Colonic mucosa (tissue), 4 donors: ENCODE measurements at regions not wholly inside any gene's neighbourhood (a gene's known extent, or its start where the extent isn't known, plus 50 kb on each side); places are given as distances from the start of the nearest gene placed in this dataset.

ENCODE experiments used
- DNase-seq: peaks from one replicate; pipeline ENCODE4 v3.0.0-alpha.2; 2020
- H3K27ac ChIP-seq: fragments of 200-600 bp; one replicate; pipeline ENCODE4 v1.8.0; 2021
- H3K27me3 ChIP-seq: fragments of 200-600 bp; one replicate; pipeline ENCODE4 v1.8.0; 2021
- H3K36me3 ChIP-seq: fragments of 200-600 bp; one replicate; pipeline ENCODE4 v1.8.0; 2021
- H3K4me1 ChIP-seq: fragments of 200-600 bp; one replicate; pipeline ENCODE4 v1.8.0; 2021; ENCODE audit warnings: mild to moderate bottlenecking
- H3K4me3 ChIP-seq: fragments of 200-600 bp; one replicate; pipeline ENCODE4 v1.8.0; 2021
- H3K9ac ChIP-seq, 2 donors: one replicate each; pipeline ENCODE4 v1.7.0; 2013; ENCODE audit warnings: control low read depth in 2 of 2, low read depth in 2 of 2, low read length in 2 of 2
- H3K9me3 ChIP-seq: fragments of 200-600 bp; one replicate; pipeline ENCODE4 v1.8.0; 2021
- CTCF ChIP-seq: fragments of 200-600 bp; IDR thresholded peaks from one replicate; pipeline ENCODE4 v1.8.0; 2022; ENCODE audit warnings: antibody characterized with exemption, mild to moderate bottlenecking
- intact Hi-C: fragments of 100-400 bp; cut with DNase I; formaldehyde crosslinking; loops from one replicate; pipeline ENCODE4 v1.14.1; 2022
- donor health status: healthy.
- donor health status: DM: no; HTN: no; CAD: no.
- donor health status: DM: no; HTN: no; CAD: no.

GRCh38 chr4:65021737-65022136, 612.5 kb upstream of the TECRL start:
- no peaks in the 10 kb centered on the region for H3K4me1 ChIP-seq
- no peaks in the 10 kb centered on the region for H3K9me3 ChIP-seq
- H3K9ac ChIP-seq, result no peak overlapping the region
- TF ChIP-seq CTCF, result no peak
- no peaks in the 10 kb centered on the region for H3K36me3 ChIP-seq
- intact Hi-C loops, result no loop called here
- no peak for DNase-seq
- H3K4me3 ChIP-seq, result no peak overlapping the region
- H3K27ac ChIP-seq, result no peak overlapping the region
- no peaks in the 10 kb centered on the region for H3K27me3 ChIP-seq

- Histone ChIP-seq H3K27me3 (no peaks in the 10 kb centered on the region), H3K4me1 (no peaks in the 10 kb centered on the region), H3K27ac (no peak overlapping the region), H3K9me3 (no peaks in the 10 kb centered on the region), H3K36me3 (no peaks in the 10 kb centered on the region), H3K9ac (no peak overlapping the region), H3K4me3 (no peak overlapping the region)
- no peak for TF ChIP-seq CTCF
- intact Hi-C loops, result no loop called here
- DNase-seq, result no peak
Observed at GRCh38 chr4:65021149-65021548, 611.9 kb upstream of the TECRL start.

GRCh38 chr4:65019775-65020174, 610.5 kb upstream of the TECRL start:
- no peak overlapping the region for H3K27ac ChIP-seq
- no peak for TF ChIP-seq CTCF
- no peak for DNase-seq
- no peaks in the 10 kb centered on the region for H3K4me1 ChIP-seq
- no peak overlapping the region for H3K4me3 ChIP-seq
- no peaks in the 10 kb centered on the region for H3K36me3 ChIP-seq
- H3K9me3 ChIP-seq, result no peaks in the 10 kb centered on the region
- H3K27me3 ChIP-seq, result no peaks in the 10 kb centered on the region
- intact Hi-C loops, result no loop called here
- no peak overlapping the region for H3K9ac ChIP-seq

GRCh38 chr4:65018313-65018712, 609.1 kb upstream of the TECRL start:
- H3K27ac ChIP-seq, result no peak overlapping the region
- no peak for TF ChIP-seq CTCF
- H3K4me3 ChIP-seq, result no peak overlapping the region
- H3K4me1 ChIP-seq, result no peaks in the 10 kb centered on the region
- no peak for DNase-seq
- H3K36me3 ChIP-seq, result no peaks in the 10 kb centered on the region
- H3K9me3 ChIP-seq, result no peaks in the 10 kb centered on the region
- intact Hi-C loops, result no loop called here
- no peaks in the 10 kb centered on the region for H3K27me3 ChIP-seq
- H3K9ac ChIP-seq, result no peak overlapping the region

- Histone ChIP-seq H3K9me3 (no peaks in the 10 kb centered on the region), H3K9ac (no peak overlapping the region), H3K4me3 (no peak overlapping the region), H3K27ac (no peak overlapping the region), H3K27me3 (no peaks in the 10 kb centered on the region), H3K4me1 (no peaks in the 10 kb centered on the region), H3K36me3 (no peaks in the 10 kb centered on the region)
- no peak for DNase-seq
- TF ChIP-seq CTCF, result no peak
- intact Hi-C loops, result no loop called here
Observed at GRCh38 chr4:65014078-65014477, 604.8 kb upstream of the TECRL start.
